IMR-90 (cell line): ENCODE measurements at regions not wholly inside any gene's neighbourhood (a gene's known extent, or its start where the extent isn't known, plus 50 kb on each side); places are given as distances from the start of the nearest gene placed in this dataset.

Source experiments
- ATAC-seq: fragments of 200-7000 bp; cut with Tn5 transposase; 2 replicates; pipeline ENCODE4 v1.9.1; 2020; ENCODE audit warnings: low read depth, mild to moderate bottlenecking, moderate library complexity
- BruUV-seq: library from RNA; stranded (reverse); fragments of 400-500 nt; replicated peaks from 2 replicates; lab custom pipeline; 2021; lab: Mats Ljungman, UMichigan
- CTCF ChIA-PET: fragments of 300-600 bp; formaldehyde crosslinking; extraction: SDS; loops from one replicate; lab custom pipeline; 2021; ENCODE audit warnings: antibody characterized with exemption; lab: Yijun Ruan, JAX
- POLR2A ChIA-PET: fragments of 300-600 bp; sonication (Branson Sonifier 250); formaldehyde crosslinking; loops from one replicate; lab custom pipeline; 2022; ENCODE audit warnings: antibody characterized with exemption; ENCODE audit not compliant: unreplicated experiment; lab: Charles Lee
- DNase-seq: peaks from one replicate; pipeline ENCODE4 v3.0.0; 2013
- H2AFZ ChIP-seq: replicated peaks from 2 replicates; pipeline ENCODE3; 2013; ENCODE audit warnings: low read length, mild to moderate bottlenecking; ENCODE audit not compliant: poor library complexity
- H2AK5ac ChIP-seq: 2 replicates; pipeline ENCODE4 v1.6.1; 2013; ENCODE audit warnings: low read depth, low read length, inconsistent platforms
- H2AK9ac ChIP-seq: replicated peaks from 2 replicates; pipeline ENCODE3; 2013; ENCODE audit warnings: mild to moderate bottlenecking, low read depth, low read length, moderate library complexity; ENCODE audit not compliant: poor library complexity
- H2BK120ac ChIP-seq: 2 replicates; pipeline ENCODE4 v1.6.1; 2013; ENCODE audit warnings: low read depth, low read length, inconsistent platforms
- H2BK15ac ChIP-seq: 3 replicates; pipeline ENCODE4 v1.6.1; 2013; ENCODE audit warnings: low read depth, low read length, inconsistent platforms
- H2BK20ac ChIP-seq: 2 replicates; pipeline ENCODE4 v1.6.1; 2013; ENCODE audit warnings: low read depth, mild to moderate bottlenecking, inconsistent platforms, low read length, moderate library complexity
- H2BK5ac ChIP-seq: 2 replicates; pipeline ENCODE4 v1.6.1; 2013; ENCODE audit warnings: mild to moderate bottlenecking, low read depth, low read length, inconsistent platforms; ENCODE audit not compliant: poor library complexity, severe bottlenecking
- H3K14ac ChIP-seq: replicated peaks from 2 replicates; pipeline ENCODE4 v1.6.1; 2013; ENCODE audit warnings: low read depth, low read length, inconsistent platforms
- H3K18ac ChIP-seq: 2 replicates; pipeline ENCODE4 v1.6.1; 2013; ENCODE audit warnings: low read depth, low read length, control low read depth
- H3K23ac ChIP-seq: 2 replicates; pipeline ENCODE4 v1.6.1; 2013; ENCODE audit warnings: low read depth, low read length, inconsistent platforms
- H3K27ac ChIP-seq: 2 replicates; pipeline ENCODE4 v1.5.1; 2013; ENCODE audit warnings: mild to moderate bottlenecking, control low read depth, low read length; ENCODE audit not compliant: insufficient read depth
- H3K27me3 ChIP-seq: 2 replicates; pipeline ENCODE4 v1.6.1; 2013; ENCODE audit warnings: low read length; ENCODE audit not compliant: control insufficient read depth, insufficient read depth
- H3K36me3 ChIP-seq: 2 replicates; pipeline ENCODE4 v1.6.1; 2013; ENCODE audit warnings: low read length, mixed read lengths; ENCODE audit not compliant: control insufficient read depth, insufficient read depth
- H3K4ac ChIP-seq: 2 replicates; pipeline ENCODE4 v1.6.1; 2013; ENCODE audit warnings: low read depth, low read length, inconsistent platforms
- H3K4me1 ChIP-seq: 2 replicates; pipeline ENCODE4 v1.6.1; 2013; ENCODE audit warnings: low read length, mixed read lengths; ENCODE audit not compliant: control insufficient read depth, insufficient read depth
- H3K4me2 ChIP-seq: 2 replicates; pipeline ENCODE4 v1.6.1; 2013; ENCODE audit warnings: low read depth, mild to moderate bottlenecking, control low read depth, low read length, moderate library complexity
- H3K4me3 ChIP-seq: 2 replicates; pipeline ENCODE4 v1.5.1; 2013; ENCODE audit warnings: low read depth, mild to moderate bottlenecking, control low read depth, low read length, moderate library complexity; ENCODE audit not compliant: insufficient read depth
- H3K56ac ChIP-seq: 2 replicates; pipeline ENCODE4 v1.6.1; 2013; ENCODE audit warnings: low read length, inconsistent platforms; ENCODE audit not compliant: insufficient read depth; ENCODE audit errors: extremely low read depth
- H3K79me1 ChIP-seq, 2 experiments: 2 replicates each; pipeline ENCODE4 v1.6.1; 2013; ENCODE audit warnings: low read length in 2 of 2, inconsistent platforms in 1 of 2, low read depth in 1 of 2
- H3K9ac ChIP-seq: 2 replicates; pipeline ENCODE4 v1.6.1; 2013; ENCODE audit warnings: low read depth, low read length, control low read depth
- H3K9me1 ChIP-seq: 2 replicates; pipeline ENCODE4 v1.6.1; 2013; ENCODE audit warnings: low read length, inconsistent platforms; ENCODE audit not compliant: insufficient read depth
- H3K9me3 ChIP-seq: 2 replicates; pipeline ENCODE4 v1.6.1; 2013; ENCODE audit warnings: low read length; ENCODE audit not compliant: control insufficient read depth, insufficient read depth
- H4K20me1 ChIP-seq: 2 replicates; pipeline ENCODE4 v1.6.1; 2013; ENCODE audit warnings: low read length, inconsistent platforms; ENCODE audit not compliant: insufficient read depth
- H4K5ac ChIP-seq: 2 replicates; pipeline ENCODE4 v1.6.1; 2013; ENCODE audit warnings: mild to moderate bottlenecking, low read depth, low read length, control low read depth
- H4K8ac ChIP-seq, 2 experiments: 2 replicates each; pipeline ENCODE4 v1.6.1; 2013; ENCODE audit warnings: low read depth in 2 of 2, low read length in 2 of 2, control low read depth in 1 of 2, inconsistent platforms in 1 of 2
- H4K91ac ChIP-seq: 2 replicates; pipeline ENCODE4 v1.6.1; 2013; ENCODE audit warnings: low read depth, low read length, inconsistent platforms; ENCODE audit not compliant: insufficient read depth
- BHLHE40 ChIP-seq: fragments of 150-350 bp; IDR thresholded peaks from 2 replicates; pipeline ENCODE4 v1.6.1; 2016; ENCODE audit warnings: mild to moderate bottlenecking, low read depth, low read length
- CEBPB ChIP-seq: IDR thresholded peaks from 2 replicates; pipeline ENCODE4 v1.6.1; 2012; ENCODE audit warnings: low read depth, low read length, improper control_type of control experiment
- CHD1 ChIP-seq: IDR thresholded peaks from 2 replicates; pipeline ENCODE4 v1.6.1; 2012; ENCODE audit warnings: low read depth, low read length, improper control_type of control experiment
- CTCF ChIP-seq: conservative IDR thresholded peaks from 2 replicates; pipeline ENCODE4 v1.5.1; 2012; ENCODE audit warnings: mild to moderate bottlenecking, low read depth, low read length, improper control_type of control experiment
- FOS ChIP-seq: fragments of 150-350 bp; IDR thresholded peaks from 2 replicates; pipeline ENCODE4 v1.6.1; 2016; ENCODE audit warnings: low read depth, low read length
- MXI1 ChIP-seq: IDR thresholded peaks from 2 replicates; pipeline ENCODE4 v1.6.1; 2012; ENCODE audit warnings: low read depth, mild to moderate bottlenecking, low read length, moderate library complexity, borderline replicate concordance
- POLR2A ChIP-seq: IDR thresholded peaks from 2 replicates; pipeline ENCODE4 v1.6.1; 2012; ENCODE audit warnings: mild to moderate bottlenecking, low read depth, low read length
- RAD21 ChIP-seq: IDR thresholded peaks from 2 replicates; pipeline ENCODE4 v1.6.1; 2012; ENCODE audit warnings: low read length, improper control_type of control experiment
- RCOR1 ChIP-seq: IDR thresholded peaks from 2 replicates; pipeline ENCODE4 v1.6.1; 2012; ENCODE audit warnings: mild to moderate bottlenecking, low read length, improper control_type of control experiment; ENCODE audit not compliant: insufficient replicate concordance
- USF2 ChIP-seq: fragments of 150-350 bp; IDR thresholded peaks from 2 replicates; pipeline ENCODE4 v1.6.1; 2017; ENCODE audit warnings: mild to moderate bottlenecking, antibody characterized with exemption, low read length, low read depth
- WGBS, 2 experiments: methylation state at CpG; one replicate each; pipeline versions ENCODE4 v1.1.5 to v1.1.7; 2013; ENCODE audit warnings: missing lambda C conversion rate in 2 of 2; ENCODE audit not compliant: insufficient read length in 1 of 2; ENCODE audit errors: extremely low coverage in 2 of 2; 5-methylcytosine and 5-hydroxymethylcytosine counted together
- dilution Hi-C: fragments of 300-500 bp; cut with HindIII; formaldehyde crosslinking; loops from one replicate; pipeline ENCODE4 v1.14.3; 2018; ENCODE audit warnings: low sequenced_read_pairs; ENCODE audit not compliant: unreplicated experiment
- in situ Hi-C: fragments of 300-500 bp; cut with MboI; formaldehyde crosslinking; loops from 3 replicates; pipeline ENCODE4 v1.14.3; 2019; ENCODE audit warnings: low sequenced_read_pairs, inconsistent platforms, mixed read lengths
- intact Hi-C: fragments of 100-400 bp; cut with micrococcal nuclease; formaldehyde crosslinking; loops from 2 replicates; pipeline ENCODE4 v1.10.0; 2022

GRCh38 chr2:183926433-183926832 is 671.9 kb upstream of the ZNF804A start:
- Histone ChIP-seq H3K23ac (no peak overlapping the region), H2BK5ac (no peak overlapping the region), H3K9me1 (no peaks in the 10 kb centered on the region), H2BK120ac (no peak overlapping the region), H4K91ac (no peak overlapping the region), H3K4ac (no peak overlapping the region), H2AK5ac (no peak overlapping the region), H3K18ac (no peak overlapping the region), H4K5ac (no peak overlapping the region), H3K4me1 (no peaks in the 10 kb centered on the region), H3K27me3 (no peaks in the 10 kb centered on the region), H2BK20ac (no peak overlapping the region), H3K14ac (no peak overlapping the region), H3K9ac (no peak overlapping the region), H3K79me1 (no peaks in the 10 kb centered on the region), H3K27ac (no peak overlapping the region), H4K20me1 (no peaks in the 10 kb centered on the region), H2BK15ac (no peak overlapping the region), H2AK9ac (no peak overlapping the region), H3K36me3 (no peaks in the 10 kb centered on the region), H3K4me2 (no peak overlapping the region), H4K8ac (no peak overlapping the region), H3K56ac (no peak overlapping the region), H3K4me3 (no peak overlapping the region), H2AFZ (no peak overlapping the region), H3K9me3 (peaks cover 7% of the 10 kb centered on the region; the same call in 1 of the 2 replicates)
- no peak for ATAC-seq
- in situ Hi-C loops (no loop called here), dilution Hi-C loops (no loop called here), intact Hi-C loops (no loop called here)
- BruUV-seq = no TSS peak
- ChIA-PET POLR2A (no interaction called here), CTCF (no interaction called here)
- WGBS, 2 experiments = no CpG with 5 or more reads among the region's 1 CpG
- TF ChIP-seq RAD21 (no peak), CEBPB (no peak), FOS (no peak), POLR2A (no peak), CTCF (no peak), RCOR1 (no peak), CHD1 (no peak), USF2 (no peak), BHLHE40 (no peak), MXI1 (no peak)
- no peak for DNase-seq
